IMR-90 (cell line): ENCODE measurements at regions not wholly inside any gene's neighbourhood (a gene's known extent, or its start where the extent isn't known, plus 50 kb on each side); places are given as distances from the start of the nearest gene placed in this dataset.
"Not testable (repeated sequence)": the region's sequence is repeated elsewhere in the genome, so short reads cannot be mapped to it uniquely, and the experiment has no call there.

ENCODE experiments used
- CEBPB ChIP-seq: IDR thresholded peaks from 2 replicates; pipeline ENCODE4 v1.6.1; 2012; ENCODE audit warnings: low read depth, low read length, improper control_type of control experiment
- CHD1 ChIP-seq: IDR thresholded peaks from 2 replicates; pipeline ENCODE4 v1.6.1; 2012; ENCODE audit warnings: low read depth, low read length, improper control_type of control experiment
- MAFK ChIP-seq: IDR thresholded peaks from 2 replicates; pipeline ENCODE4 v1.6.1; 2012; ENCODE audit warnings: low read depth, low read length, improper control_type of control experiment
- MAZ ChIP-seq: IDR thresholded peaks from 2 replicates; pipeline ENCODE4 v1.6.1; 2012; ENCODE audit warnings: low read depth, mild to moderate bottlenecking, low read length, improper control_type of control experiment, moderate library complexity, borderline replicate concordance
- MXI1 ChIP-seq: IDR thresholded peaks from 2 replicates; pipeline ENCODE4 v1.6.1; 2012; ENCODE audit warnings: low read depth, mild to moderate bottlenecking, low read length, moderate library complexity, borderline replicate concordance
- POLR2A ChIP-seq: IDR thresholded peaks from 2 replicates; pipeline ENCODE4 v1.6.1; 2012; ENCODE audit warnings: mild to moderate bottlenecking, low read depth, low read length
- RAD21 ChIP-seq: IDR thresholded peaks from 2 replicates; pipeline ENCODE4 v1.6.1; 2012; ENCODE audit warnings: low read length, improper control_type of control experiment
- RFX5 ChIP-seq: IDR thresholded peaks from 2 replicates; pipeline ENCODE4 v1.8.0; 2012; ENCODE audit warnings: low read depth, mild to moderate bottlenecking, low read length, moderate library complexity
- SMC3 ChIP-seq: fragments of 150-350 bp; IDR thresholded peaks from 2 replicates; pipeline ENCODE4 v1.6.1; 2016; ENCODE audit warnings: low read depth, mild to moderate bottlenecking, antibody characterized with exemption, low read length, moderate library complexity
- TF ChIP-seq, protein P1 (sequence below): conservative IDR thresholded peaks from 2 replicates; pipeline ENCODE4 v1.5.1; 2012; ENCODE audit warnings: mild to moderate bottlenecking, low read depth, low read length, improper control_type of control experiment
- TF ChIP-seq, protein P2 (sequence below): fragments of 150-350 bp; IDR thresholded peaks from 2 replicates; pipeline ENCODE4 v1.6.1; 2017; ENCODE audit warnings: mild to moderate bottlenecking, antibody characterized with exemption, low read length, low read depth

DNA sequence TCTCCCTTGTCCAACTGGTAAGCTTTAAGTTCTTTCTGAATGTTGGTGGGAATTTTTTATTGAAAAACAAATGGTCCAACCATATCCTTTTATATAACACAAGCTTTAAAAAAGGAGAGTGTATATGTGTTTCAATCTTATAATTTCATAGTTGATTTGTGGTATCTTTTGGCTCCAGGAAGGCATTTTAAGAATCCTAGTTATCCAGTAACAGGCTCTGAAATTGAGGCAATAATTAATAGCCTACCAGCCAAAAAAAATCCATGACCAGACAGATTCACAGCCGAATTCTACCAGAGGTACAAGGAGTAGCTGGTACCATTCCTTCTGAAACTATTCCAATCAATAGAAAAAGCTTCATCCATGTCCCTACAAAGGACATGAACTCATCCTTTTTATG lies 141.6 kb downstream of the FZD1 start:
- TF ChIP-seq, protein P1, sequence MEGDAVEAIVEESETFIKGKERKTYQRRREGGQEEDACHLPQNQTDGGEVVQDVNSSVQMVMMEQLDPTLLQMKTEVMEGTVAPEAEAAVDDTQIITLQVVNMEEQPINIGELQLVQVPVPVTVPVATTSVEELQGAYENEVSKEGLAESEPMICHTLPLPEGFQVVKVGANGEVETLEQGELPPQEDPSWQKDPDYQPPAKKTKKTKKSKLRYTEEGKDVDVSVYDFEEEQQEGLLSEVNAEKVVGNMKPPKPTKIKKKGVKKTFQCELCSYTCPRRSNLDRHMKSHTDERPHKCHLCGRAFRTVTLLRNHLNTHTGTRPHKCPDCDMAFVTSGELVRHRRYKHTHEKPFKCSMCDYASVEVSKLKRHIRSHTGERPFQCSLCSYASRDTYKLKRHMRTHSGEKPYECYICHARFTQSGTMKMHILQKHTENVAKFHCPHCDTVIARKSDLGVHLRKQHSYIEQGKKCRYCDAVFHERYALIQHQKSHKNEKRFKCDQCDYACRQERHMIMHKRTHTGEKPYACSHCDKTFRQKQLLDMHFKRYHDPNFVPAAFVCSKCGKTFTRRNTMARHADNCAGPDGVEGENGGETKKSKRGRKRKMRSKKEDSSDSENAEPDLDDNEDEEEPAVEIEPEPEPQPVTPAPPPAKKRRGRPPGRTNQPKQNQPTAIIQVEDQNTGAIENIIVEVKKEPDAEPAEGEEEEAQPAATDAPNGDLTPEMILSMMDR = not testable (repeated sequence)
- TF ChIP-seq POLR2A, CHD1, RFX5, MAFK, RAD21, MXI1, MAZ, SMC3, CEBPB: not testable (repeated sequence)
- TF ChIP-seq, protein P2, sequence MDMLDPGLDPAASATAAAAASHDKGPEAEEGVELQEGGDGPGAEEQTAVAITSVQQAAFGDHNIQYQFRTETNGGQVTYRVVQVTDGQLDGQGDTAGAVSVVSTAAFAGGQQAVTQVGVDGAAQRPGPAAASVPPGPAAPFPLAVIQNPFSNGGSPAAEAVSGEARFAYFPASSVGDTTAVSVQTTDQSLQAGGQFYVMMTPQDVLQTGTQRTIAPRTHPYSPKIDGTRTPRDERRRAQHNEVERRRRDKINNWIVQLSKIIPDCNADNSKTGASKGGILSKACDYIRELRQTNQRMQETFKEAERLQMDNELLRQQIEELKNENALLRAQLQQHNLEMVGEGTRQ = not testable (repeated sequence)
